HepG2 (cell line): ENCODE measurements at regions not wholly inside any gene's neighbourhood (a gene's known extent, or its start where the extent isn't known, plus 50 kb on each side); places are given as distances from the start of the nearest gene placed in this dataset.

Source experiments
- ATAC-seq: fragments of 200-7000 bp; cut with Tn5 transposase; 3 replicates; pipeline ENCODE4 v1.9.1; 2020; ENCODE audit warnings: mild to moderate bottlenecking, moderate library complexity
- BruUV-seq: library from RNA; stranded (reverse); fragments of 400-500 nt; replicated peaks from 2 replicates; lab custom pipeline; 2021; lab: Mats Ljungman, UMichigan
- CTCF ChIA-PET: fragments of 300-600 bp; formaldehyde crosslinking; extraction: SDS; loops from one replicate; lab custom pipeline; 2021; ENCODE audit warnings: low total read pairs, inconsistent platforms, low intra/inter-chr PET ratio; lab: Yijun Ruan, JAX
- POLR2A ChIA-PET: fragments of 350-600 bp; sonication (Branson Sonifier 250); formaldehyde crosslinking; loops from one replicate; lab custom pipeline; 2020; ENCODE audit warnings: antibody characterized with exemption, inconsistent platforms; lab: Yijun Ruan, JAX
- DNase-seq: peaks from one replicate; pipeline ENCODE4 v3.0.0-alpha.2; 2015; ENCODE audit warnings: low spot score
- FAIRE-seq: peaks from 3 replicates; lab custom pipeline; 2011; peaks lifted over from hg19 to GRCh38; lab: Jason Lieb, UNC
- H2AFZ ChIP-seq: one replicate; pipeline ENCODE4 v1.6.1; 2011; ENCODE audit warnings: low read length, inconsistent platforms
- H3K27ac ChIP-seq: fragments of 300-600 bp; 3 replicates; pipeline ENCODE4 v1.8.0; 2011; ENCODE audit warnings: mixed run types, mild to moderate bottlenecking, mixed read lengths, low read length, inconsistent platforms; ENCODE audit not compliant: insufficient read depth; ENCODE audit errors: extremely low read length
- H3K27me3 ChIP-seq, 2 experiments: fragments of 200-600 bp in 1 of 2; 2 replicates in 1 of 2; 3 replicates in 1 of 2; pipeline versions ENCODE4 v1.6.0 to v1.8.0; 2011; ENCODE audit warnings: low read length in 2 of 2, mild to moderate bottlenecking in 2 of 2, moderate library complexity in 2 of 2, inconsistent platforms in 1 of 2; ENCODE audit not compliant: insufficient read depth in 2 of 2, control insufficient read depth in 1 of 2
- H3K36me3 ChIP-seq, 2 experiments: fragments of 200-600 bp in 1 of 2; replicated peaks in 1 of 2; 2 replicates in 1 of 2; 3 replicates in 1 of 2; pipeline versions ENCODE4 v1.5.1 to v1.8.0; 2011; ENCODE audit warnings: low read length in 2 of 2, inconsistent platforms in 1 of 2; ENCODE audit not compliant: insufficient read depth in 2 of 2, control insufficient read depth in 1 of 2
- H3K4me1 ChIP-seq: 2 replicates; pipeline ENCODE4 v1.5.1; 2012; ENCODE audit warnings: low read length, inconsistent platforms; ENCODE audit not compliant: insufficient read depth
- H3K4me2 ChIP-seq: 2 replicates; pipeline ENCODE4 v1.6.0; 2011; ENCODE audit warnings: low read depth, low read length, inconsistent platforms
- H3K4me3 ChIP-seq, 3 experiments: fragments of 200-600 bp in 1 of 3; sonication (generic), shearing (Covaris generic) in 1 of 3; replicated peaks in 1 of 3; 2 replicates each; pipeline ENCODE4 v1.5.1; 2011 to 2016; ENCODE audit warnings: low read length in 3 of 3, inconsistent platforms in 2 of 3, low read depth in 2 of 3, mild to moderate bottlenecking in 2 of 3, control low read depth in 1 of 3, mixed read lengths in 1 of 3; ENCODE audit not compliant: insufficient read depth in 1 of 3
- H3K79me2 ChIP-seq: one replicate; pipeline ENCODE4 v1.6.1; 2011; ENCODE audit warnings: low read length, inconsistent platforms; ENCODE audit not compliant: insufficient read depth
- H3K9ac ChIP-seq: 2 replicates; pipeline ENCODE4 v1.6.0; 2011; ENCODE audit warnings: mild to moderate bottlenecking, low read depth, low read length, inconsistent platforms; ENCODE audit not compliant: insufficient read depth
- H3K9me3 ChIP-seq: 2 replicates; pipeline ENCODE4 v1.5.1; 2012; ENCODE audit warnings: mild to moderate bottlenecking, low read length
- H4K20me1 ChIP-seq: 2 replicates; pipeline ENCODE4 v1.6.0; 2011; ENCODE audit warnings: inconsistent platforms, mild to moderate bottlenecking, low read length, moderate library complexity; ENCODE audit not compliant: insufficient read depth
- ATF7 ChIP-seq, 2 experiments: fragments of 450-650 bp in 1 of 2; sonication (generic) in 1 of 2; formaldehyde crosslinking in 1 of 2; IDR thresholded peaks; 2 replicates each; pipeline versions ENCODE4 v1.4.0 to v1.6.1; 2016 to 2020; ENCODE audit warnings: antibody characterized with exemption in 1 of 2, mild to moderate bottlenecking in 1 of 2, missing genetic modification reagents in 1 of 2
- BRF2 ChIP-seq: sonication (generic); formaldehyde crosslinking; IDR thresholded peaks from 2 replicates; pipeline ENCODE4 v1.8.1; 2022; ENCODE audit warnings: mild to moderate bottlenecking, missing genetic modification reagents
- ESRRA ChIP-seq: sonication (generic); formaldehyde crosslinking; IDR thresholded peaks from 2 replicates; pipeline ENCODE4 v1.5.1; 2020; ENCODE audit warnings: mild to moderate bottlenecking, low read depth, missing genetic modification reagents
- GFI1 ChIP-seq: sonication (generic); formaldehyde crosslinking; IDR thresholded peaks from 2 replicates; pipeline ENCODE4 v1.5.0; 2020; ENCODE audit warnings: missing genetic modification reagents, mild to moderate bottlenecking, borderline replicate concordance
- JDP2 ChIP-seq: sonication (generic); formaldehyde crosslinking; IDR thresholded peaks from 2 replicates; pipeline ENCODE4 v1.8.1; 2022; ENCODE audit warnings: missing genetic modification reagents, borderline replicate concordance
- KMT2B ChIP-seq: IDR thresholded peaks from 2 replicates; pipeline ENCODE4 v1.6.1; 2016; ENCODE audit warnings: missing genetic modification reagents, missing compliant biosample characterization
- TP53 ChIP-seq: sonication (generic); formaldehyde crosslinking; conservative IDR thresholded peaks from 2 replicates; pipeline ENCODE4 v1.4.0; 2020; ENCODE audit warnings: missing genetic modification reagents
- ZBTB26 ChIP-seq: IDR thresholded peaks from 2 replicates; pipeline ENCODE4 v1.6.1; 2016; ENCODE audit warnings: missing compliant biosample characterization, missing genetic modification reagents, borderline replicate concordance
- ZNF543 ChIP-seq: sonication (generic); formaldehyde crosslinking; IDR thresholded peaks from 2 replicates; pipeline ENCODE4 v1.4.0; 2020; ENCODE audit warnings: mild to moderate bottlenecking, missing genetic modification reagents
- ZZZ3 ChIP-seq: sonication (generic); formaldehyde crosslinking; IDR thresholded peaks from 2 replicates; pipeline ENCODE4 v1.4.0; 2020; ENCODE audit warnings: missing genetic modification reagents, mild to moderate bottlenecking, borderline replicate concordance
- WGBS: methylation state at CpG from one replicate; pipeline ENCODE4 v1.1.6; 2017; ENCODE audit warnings: low lambda C conversion rate; 5-methylcytosine and 5-hydroxymethylcytosine counted together
- in situ Hi-C: cut with HindIII; loops from 2 replicates; pipeline ENCODE4 v1.10.0; 2017; ENCODE audit warnings: low pct_unique_long_range_greater_than_20kb; ENCODE audit not compliant: extremely low pct_ligation_motif_present
- intact Hi-C: fragments of 100-400 bp; cut with micrococcal nuclease; formaldehyde crosslinking; loops from one replicate; pipeline ENCODE4 v1.10.0; 2022; ENCODE audit not compliant: unreplicated experiment

GRCh38 chr15:61480295-61480694, 251.2 kb upstream of the RORA start:
- Histone ChIP-seq H4K20me1 (no peaks in the 10 kb centered on the region), H3K9me3 (no peaks in the 10 kb centered on the region), H3K36me3 (no peaks in the 10 kb centered on the region), H3K27ac (no peak overlapping the region), H3K4me3 (no peak overlapping the region)
- ChIA-PET CTCF (no interaction called here), POLR2A (no interaction called here)
- in situ Hi-C loops = no loop called here
- ATAC-seq (no peak), FAIRE-seq (no peak)
- TF ChIP-seq ESRRA (CRISPR knock-in tag) (no peak), ATF7 (IDR thresholded peaks at IDR 0.05) (no peak), ATF7 (CRISPR knock-in tag; IDR thresholded peaks at IDR 0.05) (no peak), JDP2 (CRISPR knock-in tag) (no peak), ZBTB26 (CRISPR knock-in tag) (no peak), GFI1 (CRISPR knock-in tag) (no peak), ZZZ3 (CRISPR knock-in tag) (no peak), ZNF543 (no peak), KMT2B (CRISPR knock-in tag) (no peak), TP53 (CRISPR knock-in tag) (no peak), BRF2 (CRISPR knock-in tag) (no peak)
- TF ChIP-seq, all 625 proteins: peak for 0
- no peak for DNase-seq
- intact Hi-C loops = no loop called here
- no TSS peak for BruUV-seq
- no peaks in the 10 kb centered on the region for H3K79me2 ChIP-seq
- H3K9ac ChIP-seq = no peak overlapping the region
- WGBS = 1% methylated on average over 5 of the region's 5 CpGs
- no peaks in the 10 kb centered on the region for H3K4me1 ChIP-seq
- H3K4me2 ChIP-seq = no peak overlapping the region
- H2AFZ ChIP-seq = no peak overlapping the region
- no peaks in the 10 kb centered on the region for H3K27me3 ChIP-seq
